ENCODE measurements at regions not wholly inside any gene's neighbourhood (a gene's known extent, or its start where the extent isn't known, plus 50 kb on each side); places are given as distances from the start of the nearest gene placed in this dataset.

DNA sequence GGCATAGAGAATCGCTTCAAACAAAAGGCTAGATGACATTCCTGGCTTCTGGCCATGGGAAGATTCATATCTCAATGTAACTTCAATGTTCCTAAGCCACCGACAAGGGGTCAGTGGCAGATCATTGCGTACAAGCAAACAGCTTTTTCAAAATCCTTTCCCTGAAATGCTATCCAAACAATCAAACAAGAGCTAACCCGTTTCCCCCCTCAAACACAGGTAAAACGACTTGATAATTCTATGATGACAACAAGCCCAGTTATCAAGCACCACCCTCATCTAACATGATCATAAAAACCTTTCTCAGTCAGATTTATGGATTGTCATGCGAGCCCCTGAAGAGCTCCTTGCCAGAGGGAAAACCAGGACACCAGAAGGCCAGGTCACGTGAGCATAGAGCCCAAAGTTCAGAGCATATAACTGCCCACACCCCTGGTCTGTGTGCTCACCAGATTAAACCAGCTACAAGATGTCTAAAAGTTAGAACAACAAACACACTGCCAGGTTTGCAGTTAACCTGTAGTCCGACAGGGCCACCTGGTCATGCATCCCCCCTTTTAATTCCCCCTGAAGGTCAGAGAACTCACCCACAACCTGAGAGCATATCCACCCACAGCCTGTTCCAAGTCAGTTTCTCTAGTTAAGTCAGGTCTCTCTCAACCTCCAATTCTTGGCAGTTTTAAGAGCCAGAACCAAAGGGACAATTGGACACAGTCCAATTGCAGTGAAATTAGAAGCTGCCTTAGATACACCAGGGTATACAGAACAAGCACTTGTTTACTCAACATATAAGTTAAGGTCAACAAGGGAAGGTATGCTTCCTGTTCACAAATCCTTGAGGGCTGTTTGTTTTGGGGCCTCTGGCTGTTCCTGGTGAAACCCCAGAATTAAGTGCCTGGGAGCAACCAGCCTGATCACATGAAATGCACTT, 248.1 kb upstream of the PPARGC1A start:
- CTCF ChIA-PET, result interaction anchor here (0.8 to 0.9 kb wide), 2 partner anchors 11 to 18 kb away, joined by 3 read pairs; no protein-coding TSS in a partner anchor
- POLR2A ChIA-PET, result no interaction called here
- TF ChIP-seq, protein P1, sequence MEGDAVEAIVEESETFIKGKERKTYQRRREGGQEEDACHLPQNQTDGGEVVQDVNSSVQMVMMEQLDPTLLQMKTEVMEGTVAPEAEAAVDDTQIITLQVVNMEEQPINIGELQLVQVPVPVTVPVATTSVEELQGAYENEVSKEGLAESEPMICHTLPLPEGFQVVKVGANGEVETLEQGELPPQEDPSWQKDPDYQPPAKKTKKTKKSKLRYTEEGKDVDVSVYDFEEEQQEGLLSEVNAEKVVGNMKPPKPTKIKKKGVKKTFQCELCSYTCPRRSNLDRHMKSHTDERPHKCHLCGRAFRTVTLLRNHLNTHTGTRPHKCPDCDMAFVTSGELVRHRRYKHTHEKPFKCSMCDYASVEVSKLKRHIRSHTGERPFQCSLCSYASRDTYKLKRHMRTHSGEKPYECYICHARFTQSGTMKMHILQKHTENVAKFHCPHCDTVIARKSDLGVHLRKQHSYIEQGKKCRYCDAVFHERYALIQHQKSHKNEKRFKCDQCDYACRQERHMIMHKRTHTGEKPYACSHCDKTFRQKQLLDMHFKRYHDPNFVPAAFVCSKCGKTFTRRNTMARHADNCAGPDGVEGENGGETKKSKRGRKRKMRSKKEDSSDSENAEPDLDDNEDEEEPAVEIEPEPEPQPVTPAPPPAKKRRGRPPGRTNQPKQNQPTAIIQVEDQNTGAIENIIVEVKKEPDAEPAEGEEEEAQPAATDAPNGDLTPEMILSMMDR (IDR thresholded peaks at IDR 0.05; ENCODE audit: control extremely low read depth, extremely low read depth, low read depth, missing control alignments), result no peak
- no peak for DNase-seq (ENCODE audit: extremely low spot score)

DNA sequence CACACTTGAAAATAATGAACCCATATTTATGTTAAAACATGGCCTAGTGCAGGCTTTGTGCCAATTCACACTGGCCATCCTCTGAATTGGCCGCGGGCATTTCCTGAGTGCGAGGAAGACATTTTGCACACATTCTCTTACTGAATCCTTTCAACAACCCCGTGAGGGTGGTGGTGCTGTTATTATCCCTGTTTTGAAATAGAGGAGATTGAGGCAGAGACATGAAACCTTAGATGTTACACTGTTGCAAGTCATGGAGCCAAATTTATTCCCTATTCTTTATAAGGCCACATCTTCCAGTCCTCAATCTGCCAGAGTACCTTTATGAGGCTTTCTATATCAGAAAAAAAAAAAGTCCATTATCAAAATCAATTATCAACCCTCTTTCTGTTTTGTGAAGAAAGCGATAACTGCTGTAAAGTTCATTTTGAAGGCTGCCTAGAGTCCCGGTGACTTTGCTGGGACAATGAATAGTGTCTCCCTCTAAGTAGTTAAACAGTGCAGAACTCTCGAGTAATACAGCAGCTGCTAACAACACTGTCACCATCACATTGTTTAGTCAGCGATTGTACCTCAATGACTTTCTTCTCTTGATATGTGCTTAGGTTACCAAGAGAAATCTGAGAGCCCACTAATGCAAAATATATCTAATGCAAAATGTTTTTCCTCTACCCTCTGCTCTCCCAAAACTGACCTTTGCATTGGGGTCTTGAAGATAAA, 242.3 kb upstream of the PPARGC1A start:
- DNase-seq (ENCODE audit: extremely low spot score), result no peak
- ChIA-PET CTCF (no interaction called here), POLR2A (no interaction called here)
- TF ChIP-seq, protein P1 (IDR thresholded peaks at IDR 0.05; ENCODE audit: control extremely low read depth, extremely low read depth, low read depth, missing control alignments), result no peak

DNA sequence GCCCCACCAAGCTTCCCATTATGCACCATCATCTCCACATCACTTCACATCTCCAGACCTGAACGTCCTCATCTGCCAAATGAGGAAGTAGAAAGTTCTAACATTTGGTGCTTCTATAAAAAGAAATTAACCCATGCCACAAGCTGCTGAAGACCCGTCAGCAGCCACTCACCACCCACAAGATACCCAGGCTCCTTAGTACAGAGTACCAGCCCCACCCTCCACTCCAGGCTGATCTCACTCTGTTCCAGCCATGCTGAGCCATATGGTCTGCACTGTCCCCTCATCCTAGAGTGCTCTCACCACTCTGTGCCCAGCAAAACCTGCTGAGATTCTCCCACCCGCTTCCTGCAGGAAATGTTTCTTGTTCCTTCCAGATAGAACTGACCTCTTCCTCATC, 240.8 kb upstream of the PPARGC1A start:
- POLR2A ChIA-PET, result no interaction called here
- TF ChIP-seq, protein P1 (IDR thresholded peaks at IDR 0.05; ENCODE audit: control extremely low read depth, extremely low read depth, low read depth, missing control alignments), result no peak
- no peak for DNase-seq (ENCODE audit: extremely low spot score)
- CTCF ChIA-PET, result no interaction called here

DNA sequence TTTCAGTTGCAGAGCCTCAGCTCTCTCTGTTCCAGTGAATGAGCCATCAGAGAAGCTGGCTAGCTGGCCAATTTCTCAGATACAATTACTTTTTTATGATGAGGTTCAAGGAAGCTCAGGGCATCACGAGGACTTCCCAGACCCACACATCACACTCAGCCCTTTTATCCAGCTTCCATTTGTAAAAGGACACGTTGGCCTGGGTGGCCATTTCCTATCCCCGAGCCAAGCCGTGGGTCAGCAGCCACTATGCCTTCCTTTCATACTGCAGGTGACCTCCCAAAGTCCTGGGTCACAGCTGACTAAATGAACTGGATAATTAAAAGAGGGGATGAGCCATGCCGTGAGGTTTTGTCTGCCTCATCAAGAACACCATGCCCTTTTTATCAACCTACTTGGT, 236.9 kb upstream of the PPARGC1A start:
- ChIA-PET CTCF (interaction anchor here (0.9 to 1.0 kb wide), 2 partner anchors 11 to 38 kb away, joined by 3 read pairs; no protein-coding TSS in a partner anchor), POLR2A (no interaction called here)
- TF ChIP-seq, protein P1 (IDR thresholded peaks at IDR 0.05; ENCODE audit: control extremely low read depth, extremely low read depth, low read depth, missing control alignments), result no peak
- DNase-seq (ENCODE audit: extremely low spot score), result no peak

DNA sequence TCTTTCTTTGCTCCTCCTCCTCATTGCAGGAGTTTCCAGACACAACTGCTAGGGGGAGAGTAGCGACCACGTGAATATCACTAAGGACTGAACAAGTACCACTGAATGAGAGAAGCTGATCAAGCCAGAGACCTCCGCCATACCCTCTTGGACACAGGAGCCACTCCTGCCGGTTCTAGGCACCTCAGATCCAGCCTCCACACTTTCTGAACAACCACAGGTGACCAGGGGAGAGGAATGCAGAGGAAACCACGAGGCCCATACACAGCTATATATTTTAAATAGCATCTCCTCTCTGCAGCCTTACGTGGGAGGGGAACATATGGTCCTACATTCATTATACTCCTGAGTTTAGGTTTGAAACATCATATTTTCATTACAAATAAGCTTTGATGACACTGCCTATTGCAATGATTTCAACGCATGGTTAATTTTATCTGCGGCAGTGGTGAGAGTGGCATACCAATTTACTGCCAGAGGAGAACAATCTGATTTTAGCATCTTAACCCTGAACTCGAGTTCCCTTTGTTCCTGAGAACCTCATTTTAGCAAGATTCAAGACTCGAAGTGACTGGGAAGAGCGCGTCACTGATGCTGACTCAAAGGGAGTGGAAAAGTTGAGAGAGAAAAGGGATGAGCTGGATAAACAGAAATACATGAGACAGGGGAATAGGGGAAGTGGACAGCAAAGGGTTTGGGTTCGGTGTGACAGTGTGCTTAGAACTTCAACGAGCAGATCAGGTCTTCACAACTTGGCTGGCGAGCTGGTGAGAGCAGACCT, 231.7 kb upstream of the PPARGC1A start:
- ChIA-PET CTCF (interaction anchor here (1.1 to 1.7 kb wide), 2 partner anchors 13 to 14 kb away, joined by 3 to 4 read pairs; no protein-coding TSS in a partner anchor), POLR2A (no interaction called here)
- DNase-seq (ENCODE audit: extremely low spot score), result no peak
- TF ChIP-seq, protein P1 (IDR thresholded peaks at IDR 0.05; ENCODE audit: control extremely low read depth, extremely low read depth, low read depth, missing control alignments), result no peak

DNA sequence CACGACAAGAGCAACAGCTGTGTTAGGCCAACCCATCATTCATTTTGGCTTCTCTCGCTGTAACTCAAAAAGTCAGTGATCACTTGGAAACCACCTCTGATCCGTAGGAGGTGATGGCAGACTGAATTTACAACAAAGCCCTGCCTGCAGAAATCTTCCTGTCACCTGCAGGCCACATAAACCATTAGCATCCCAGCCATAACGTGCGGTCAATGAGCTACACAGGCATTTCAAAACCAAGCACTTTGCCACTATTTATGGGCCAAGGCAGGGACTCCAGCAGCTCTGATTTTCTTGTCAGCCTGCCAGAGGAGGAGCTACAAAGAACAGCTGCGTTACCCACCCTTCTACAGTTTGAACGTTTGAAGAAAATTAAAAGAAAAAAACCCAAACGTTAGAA, 228.1 kb upstream of the PPARGC1A start:
- ChIA-PET CTCF (interaction anchor here (2.1 to 2.3 kb wide), 2 partner anchors 11 to 24 kb away, joined by 5 to 6 read pairs; no protein-coding TSS in a partner anchor), POLR2A (no interaction called here)
- TF ChIP-seq, protein P1 (IDR thresholded peaks at IDR 0.05; ENCODE audit: control extremely low read depth, extremely low read depth, low read depth, missing control alignments), result no peak
- DNase-seq (ENCODE audit: extremely low spot score), result no peak
